Gastrocnemius medialis (tissue), 4 donors: ENCODE measurements at regions not wholly inside any gene's neighbourhood (a gene's known extent, or its start where the extent isn't known, plus 50 kb on each side); places are given as distances from the start of the nearest gene placed in this dataset.

Experiments used
- POLR2A ChIP-seq, 2 donors: fragments of 450-650 bp; IDR thresholded peaks; one replicate each; pipeline ENCODE4 v1.6.1; 2017; ENCODE audit warnings: antibody characterized with exemption in 2 of 2, mild to moderate bottlenecking in 2 of 2, moderate library complexity in 2 of 2
- TF ChIP-seq, protein P1 (sequence below), 5 experiments: fragments of 450-650 bp in 3 of 5; fragments of 200-600 bp in 2 of 5; sonication (generic) in 2 of 5; IDR thresholded peaks in 4 of 5; conservative IDR thresholded peaks in 1 of 5; 1 replicate in 4 of 5; 2 replicates in 1 of 5; pipeline ENCODE4 v1.5.1; 2016 to 2019; ENCODE audit warnings: antibody characterized with exemption in 5 of 5, mild to moderate bottlenecking in 3 of 5, moderate library complexity in 3 of 5

DNA sequence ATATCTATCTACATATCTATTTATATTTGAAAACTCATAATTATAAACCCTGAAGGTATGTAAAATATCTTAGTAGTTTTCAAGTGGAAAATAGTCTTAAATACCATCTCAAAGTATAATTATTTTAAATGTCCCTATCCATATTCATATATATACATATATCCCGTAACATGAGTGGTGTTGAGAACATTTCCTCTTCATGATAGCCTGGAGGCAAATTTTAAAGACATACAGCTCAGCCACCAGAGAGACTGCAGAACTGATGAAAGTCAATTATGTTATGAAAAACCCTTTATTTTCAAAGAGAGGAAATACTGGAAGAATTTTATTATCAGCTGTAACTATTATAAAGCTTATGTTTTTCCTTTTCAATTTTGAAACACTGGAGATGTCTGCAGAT is 1806.7 kb upstream of the PCDH7 start:
- TF ChIP-seq, protein P1, sequence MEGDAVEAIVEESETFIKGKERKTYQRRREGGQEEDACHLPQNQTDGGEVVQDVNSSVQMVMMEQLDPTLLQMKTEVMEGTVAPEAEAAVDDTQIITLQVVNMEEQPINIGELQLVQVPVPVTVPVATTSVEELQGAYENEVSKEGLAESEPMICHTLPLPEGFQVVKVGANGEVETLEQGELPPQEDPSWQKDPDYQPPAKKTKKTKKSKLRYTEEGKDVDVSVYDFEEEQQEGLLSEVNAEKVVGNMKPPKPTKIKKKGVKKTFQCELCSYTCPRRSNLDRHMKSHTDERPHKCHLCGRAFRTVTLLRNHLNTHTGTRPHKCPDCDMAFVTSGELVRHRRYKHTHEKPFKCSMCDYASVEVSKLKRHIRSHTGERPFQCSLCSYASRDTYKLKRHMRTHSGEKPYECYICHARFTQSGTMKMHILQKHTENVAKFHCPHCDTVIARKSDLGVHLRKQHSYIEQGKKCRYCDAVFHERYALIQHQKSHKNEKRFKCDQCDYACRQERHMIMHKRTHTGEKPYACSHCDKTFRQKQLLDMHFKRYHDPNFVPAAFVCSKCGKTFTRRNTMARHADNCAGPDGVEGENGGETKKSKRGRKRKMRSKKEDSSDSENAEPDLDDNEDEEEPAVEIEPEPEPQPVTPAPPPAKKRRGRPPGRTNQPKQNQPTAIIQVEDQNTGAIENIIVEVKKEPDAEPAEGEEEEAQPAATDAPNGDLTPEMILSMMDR (IDR thresholded peaks at IDR 0.05 in 4 of 5, conservative IDR thresholded peaks at IDR 0.05 in 1 of 5), result no peak
- TF ChIP-seq POLR2A (IDR thresholded peaks at IDR 0.05), result no peak
